ENCODE measurements at regions not wholly inside any gene's neighbourhood (a gene's known extent, or its start where the extent isn't known, plus 50 kb on each side); places are given as distances from the start of the nearest gene placed in this dataset.

- DNase-seq (ENCODE audit: low spot score) = no peak
Measured at GRCh38 chr2:43129676-43130547, 96.5 kb downstream of the ZFP36L2 start.

GRCh38 chr2:43128559-43128955, 97.8 kb downstream of the ZFP36L2 start:
- no peak for DNase-seq (ENCODE audit: low spot score)

GRCh38 chr2:43127941-43128558, 98.4 kb downstream of the ZFP36L2 start:
- DNase-seq (ENCODE audit: low spot score) = no peak

- DNase-seq (ENCODE audit: low spot score) = peak; percentile 82
Measured at GRCh38 chr2:43127208-43127940, 99.0 kb downstream of the ZFP36L2 start.

- DNase-seq (ENCODE audit: low spot score) = no peak
Measured at GRCh38 chr2:43126817-43127207, 99.6 kb downstream of the ZFP36L2 start.

GRCh38 chr2:43125090-43125998, 101.1 kb downstream of the ZFP36L2 start:
- no peak for DNase-seq (ENCODE audit: low spot score)

GRCh38 chr2:43124687-43125057, 101.7 kb downstream of the ZFP36L2 start:
- DNase-seq (ENCODE audit: low spot score) = no peak

- DNase-seq (ENCODE audit: low spot score) = no peak
Measured at GRCh38 chr2:43123981-43124686, 102.3 kb downstream of the ZFP36L2 start.

GRCh38 chr2:43123486-43123885, 102.9 kb downstream of the ZFP36L2 start:
- DNase-seq (ENCODE audit: low spot score) = no peak

GRCh38 chr2:43123028-43123427, 103.4 kb downstream of the ZFP36L2 start:
- no peak for DNase-seq (ENCODE audit: low spot score)

- DNase-seq (ENCODE audit: low spot score) = no peak
Measured at GRCh38 chr2:43121580-43122314, 104.7 kb downstream of the ZFP36L2 start.

GRCh38 chr2:43119303-43119702, 107.1 kb downstream of the ZFP36L2 start:
- DNase-seq (ENCODE audit: low spot score) = no peak

- no peak for DNase-seq (ENCODE audit: low spot score)
Measured at GRCh38 chr2:43117521-43118143, 108.8 kb downstream of the ZFP36L2 start.

- no peak for DNase-seq (ENCODE audit: low spot score)
Measured at GRCh38 chr2:43116988-43117387, 109.4 kb downstream of the ZFP36L2 start.

- no peak for DNase-seq (ENCODE audit: low spot score)
Measured at GRCh38 chr2:43115881-43116280, 110.5 kb downstream of the ZFP36L2 start.

GRCh38 chr2:43114210-43114609, 112.2 kb downstream of the ZFP36L2 start:
- DNase-seq (ENCODE audit: low spot score) = no peak

GRCh38 chr2:43111788-43112554, 114.4 kb downstream of the ZFP36L2 start:
- DNase-seq (ENCODE audit: low spot score) = no peak

GRCh38 chr2:43110442-43110871, 115.9 kb downstream of the ZFP36L2 start:
- no peak for DNase-seq (ENCODE audit: low spot score)

GRCh38 chr2:43109261-43109743, 117.1 kb downstream of the ZFP36L2 start:
- DNase-seq (ENCODE audit: low spot score) = no peak

All from hematopoietic multipotent progenitor cell treated with erythropoietin and hydrocortisone succinate and interleukin-3 and kit ligand, for 15 days (in vitro differentiated cells).